ENCODE measurements at regions not wholly inside any gene's neighbourhood (a gene's known extent, or its start where the extent isn't known, plus 50 kb on each side); places are given as distances from the start of the nearest gene placed in this dataset.
"Not testable (repeated sequence)": the region's sequence is repeated elsewhere in the genome, so short reads cannot be mapped to it uniquely, and the experiment has no call there.

DNA sequence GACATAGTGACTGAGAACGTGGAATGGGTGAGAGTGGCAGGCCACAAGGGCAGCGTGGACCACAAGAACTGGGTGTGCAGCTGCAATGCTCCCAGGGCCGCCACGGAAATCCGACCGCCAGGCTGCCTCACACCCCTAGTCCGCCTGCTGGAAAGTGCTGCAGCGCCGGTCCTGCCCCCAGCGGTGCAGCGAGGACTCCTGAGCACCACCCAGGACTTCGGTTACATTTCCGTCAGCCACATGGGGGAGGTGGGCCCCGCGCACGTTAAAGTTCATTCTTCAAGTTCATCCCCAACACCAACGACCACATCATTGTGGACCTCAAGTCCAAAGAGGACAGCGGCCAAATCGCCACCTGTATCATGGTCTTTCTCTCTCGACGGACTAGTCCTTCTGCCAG, 126.1 kb upstream of the CARMIL1 start:
- TF ChIP-seq POU2F2 (IDR thresholded peaks at IDR 0.05; ENCODE audit: low read depth, low read length) = no peak
- TF ChIP-seq PAX5 (IDR thresholded peaks at IDR 0.05; ENCODE audit: insufficient read depth, low read length, severe bottlenecking) = no peak
- no peak for TF ChIP-seq TAF1 (IDR thresholded peaks at IDR 0.05; ENCODE audit: low read depth, low read length)
- TF ChIP-seq POLR2A (IDR thresholded peaks at IDR 0.05; ENCODE audit: low read depth, low read length) = no peak
- no peak for TF ChIP-seq POLR2AphosphoS5 (IDR thresholded peaks at IDR 0.05; ENCODE audit: low read depth, low read length)
- TF ChIP-seq SPI1 (IDR thresholded peaks at IDR 0.05; ENCODE audit: low read depth, low read length) = no peak
- FAIRE-seq (no peak), DNase-seq (ENCODE audit: insufficient read length, low spot score) (no peak)

DNA sequence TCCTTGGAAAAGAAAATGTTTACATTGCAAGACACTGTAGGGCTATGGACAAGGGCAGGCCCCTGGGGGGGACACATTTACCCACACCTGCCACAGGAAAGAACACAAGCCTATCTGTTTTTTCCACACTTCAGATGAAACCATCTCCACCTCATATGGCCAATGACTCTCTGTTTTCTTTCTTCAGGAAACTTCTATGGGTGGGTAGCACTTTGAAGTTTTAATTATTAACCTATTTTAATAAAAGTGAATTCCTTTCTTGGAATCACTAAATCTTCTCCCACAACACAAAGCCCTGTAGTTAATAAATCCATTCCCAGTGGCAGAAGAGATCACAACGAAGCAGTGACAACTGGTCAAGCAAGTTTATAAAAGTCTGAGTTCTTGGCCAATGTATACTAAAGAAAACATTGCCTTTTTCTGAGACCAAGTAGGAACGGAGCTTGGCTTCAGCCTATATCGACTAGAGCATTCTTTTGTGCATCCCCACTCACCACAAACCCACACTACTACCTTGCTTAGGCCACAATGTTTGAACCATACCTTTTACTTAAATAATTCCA, 125.1 kb upstream of the CARMIL1 start:
- DNase-seq (ENCODE audit: insufficient read length, low spot score) (no peak), FAIRE-seq (no peak)
- TF ChIP-seq PAX5 (IDR thresholded peaks at IDR 0.05; ENCODE audit: insufficient read depth, low read length, severe bottlenecking) (no peak), POLR2A (IDR thresholded peaks at IDR 0.05; ENCODE audit: low read depth, low read length) (no peak), POU2F2 (IDR thresholded peaks at IDR 0.05; ENCODE audit: low read depth, low read length) (no peak), POLR2AphosphoS5 (IDR thresholded peaks at IDR 0.05; ENCODE audit: low read depth, low read length) (no peak), TAF1 (IDR thresholded peaks at IDR 0.05; ENCODE audit: low read depth, low read length) (no peak), SPI1 (IDR thresholded peaks at IDR 0.05; ENCODE audit: low read depth, low read length) (no peak)

DNA sequence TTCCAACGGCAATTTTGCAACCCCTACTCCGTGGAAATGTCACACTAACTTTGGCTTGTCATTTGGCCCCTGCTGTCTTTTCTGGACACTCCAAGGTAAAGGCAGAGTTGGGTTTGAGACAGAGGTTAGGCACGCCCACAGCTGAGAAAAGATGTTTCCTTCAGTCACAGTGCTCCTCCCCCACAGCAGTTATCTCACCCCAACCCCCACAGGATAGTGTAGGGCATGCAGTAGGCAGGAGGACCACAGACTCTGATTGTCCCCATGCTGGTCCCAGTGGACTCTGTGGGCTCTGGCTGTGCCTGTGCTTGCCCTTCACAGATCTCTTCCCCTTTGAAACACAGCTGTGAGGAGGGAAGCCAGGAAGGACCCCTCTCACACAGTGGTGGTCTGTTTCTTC, 124.0 kb upstream of the CARMIL1 start:
- TF ChIP-seq POU2F2 (IDR thresholded peaks at IDR 0.05; ENCODE audit: low read depth, low read length) = no peak
- no peak for TF ChIP-seq POLR2A (IDR thresholded peaks at IDR 0.05; ENCODE audit: low read depth, low read length)
- TF ChIP-seq POLR2AphosphoS5 (IDR thresholded peaks at IDR 0.05; ENCODE audit: low read depth, low read length) = no peak
- no peak for TF ChIP-seq TAF1 (IDR thresholded peaks at IDR 0.05; ENCODE audit: low read depth, low read length)
- TF ChIP-seq PAX5 (IDR thresholded peaks at IDR 0.05; ENCODE audit: insufficient read depth, low read length, severe bottlenecking) = no peak
- TF ChIP-seq SPI1 (IDR thresholded peaks at IDR 0.05; ENCODE audit: low read depth, low read length) = no peak
- no peak for DNase-seq (ENCODE audit: insufficient read length, low spot score)

DNA sequence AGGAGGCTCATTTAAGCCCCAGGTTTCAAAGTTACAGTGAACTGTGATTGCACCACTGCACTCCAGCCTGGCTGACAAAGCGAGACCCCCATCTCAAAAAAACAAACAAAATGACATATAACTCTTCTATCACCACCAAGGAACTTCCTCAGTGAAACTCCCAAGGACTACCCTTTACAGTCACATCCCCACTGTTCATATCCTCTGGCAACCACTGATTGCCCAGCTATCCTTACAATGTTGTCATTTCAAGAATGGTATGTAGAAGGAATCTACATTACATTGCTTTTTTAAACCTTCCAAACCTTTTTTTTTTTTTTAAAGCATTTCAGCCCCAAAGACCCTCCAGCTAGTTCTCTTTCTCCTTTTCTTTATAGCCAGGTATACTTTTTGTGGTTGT, 123.1 kb upstream of the CARMIL1 start:
- DNase-seq (ENCODE audit: insufficient read length, low spot score) (no peak), FAIRE-seq (no peak)
- TF ChIP-seq PAX5 (IDR thresholded peaks at IDR 0.05; ENCODE audit: insufficient read depth, low read length, severe bottlenecking) (no peak), POLR2A (IDR thresholded peaks at IDR 0.05; ENCODE audit: low read depth, low read length) (no peak), TAF1 (IDR thresholded peaks at IDR 0.05; ENCODE audit: low read depth, low read length) (no peak), SPI1 (IDR thresholded peaks at IDR 0.05; ENCODE audit: low read depth, low read length) (no peak), POU2F2 (IDR thresholded peaks at IDR 0.05; ENCODE audit: low read depth, low read length) (no peak), POLR2AphosphoS5 (IDR thresholded peaks at IDR 0.05; ENCODE audit: low read depth, low read length) (no peak)

More for the DNA sequence above, 124.0 kb upstream of the CARMIL1 start:
- no peak for FAIRE-seq

DNA sequence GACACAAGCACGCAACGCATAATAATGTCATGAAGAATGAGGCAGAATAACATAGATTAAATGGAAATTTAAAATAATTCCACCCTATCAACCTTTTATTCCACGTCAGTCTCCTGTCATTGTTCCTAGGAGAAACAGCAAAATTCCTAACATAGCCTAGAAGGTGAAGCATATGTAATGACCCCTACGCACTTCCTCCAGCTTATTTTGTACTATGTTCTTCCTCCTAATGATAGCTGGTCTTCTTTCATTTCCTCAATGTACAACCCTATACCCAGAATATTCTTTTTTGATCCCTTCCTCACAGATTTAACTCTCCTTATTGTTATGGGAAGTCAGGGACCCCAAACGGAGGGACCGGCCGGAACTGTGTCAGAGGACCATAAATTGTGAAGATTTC, 122.0 kb upstream of the CARMIL1 start:
- FAIRE-seq (no peak), DNase-seq (ENCODE audit: insufficient read length, low spot score) (no peak)
- TF ChIP-seq POLR2A (IDR thresholded peaks at IDR 0.05; ENCODE audit: low read depth, low read length) = no peak
- no peak for TF ChIP-seq SPI1 (IDR thresholded peaks at IDR 0.05; ENCODE audit: low read depth, low read length)
- TF ChIP-seq PAX5 (IDR thresholded peaks at IDR 0.05; ENCODE audit: insufficient read depth, low read length, severe bottlenecking) = no peak
- TF ChIP-seq POU2F2 (IDR thresholded peaks at IDR 0.05; ENCODE audit: low read depth, low read length) = no peak
- no peak for TF ChIP-seq POLR2AphosphoS5 (IDR thresholded peaks at IDR 0.05; ENCODE audit: low read depth, low read length)
- no peak for TF ChIP-seq TAF1 (IDR thresholded peaks at IDR 0.05; ENCODE audit: low read depth, low read length)

DNA sequence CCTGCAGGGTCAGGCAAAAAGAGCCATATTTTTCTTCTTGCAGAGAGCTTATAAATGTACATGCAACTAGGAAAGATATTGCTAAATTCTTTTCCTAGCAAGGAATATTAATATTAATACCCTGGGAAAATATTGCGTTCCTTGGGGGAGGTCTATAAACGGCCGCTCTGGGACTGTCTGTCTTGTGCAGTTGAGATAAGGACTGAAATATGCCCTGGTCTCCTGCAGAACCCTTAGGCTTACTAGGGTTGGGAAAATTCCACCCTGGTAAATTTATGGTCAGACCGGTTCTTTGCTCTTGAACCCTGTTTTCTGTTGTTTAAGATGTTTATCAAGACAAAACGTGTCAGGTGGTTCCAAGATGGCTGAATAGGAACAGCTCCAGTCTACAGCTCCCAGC, 121.3 kb upstream of the CARMIL1 start:
- no peak for FAIRE-seq
- DNase-seq (ENCODE audit: insufficient read length, low spot score) = no peak
- TF ChIP-seq POLR2A (IDR thresholded peaks at IDR 0.05; ENCODE audit: low read depth, low read length) (no peak), PAX5 (IDR thresholded peaks at IDR 0.05; ENCODE audit: insufficient read depth, low read length, severe bottlenecking) (no peak), TAF1 (IDR thresholded peaks at IDR 0.05; ENCODE audit: low read depth, low read length) (no peak), POLR2AphosphoS5 (IDR thresholded peaks at IDR 0.05; ENCODE audit: low read depth, low read length) (no peak), SPI1 (IDR thresholded peaks at IDR 0.05; ENCODE audit: low read depth, low read length) (no peak)

DNA sequence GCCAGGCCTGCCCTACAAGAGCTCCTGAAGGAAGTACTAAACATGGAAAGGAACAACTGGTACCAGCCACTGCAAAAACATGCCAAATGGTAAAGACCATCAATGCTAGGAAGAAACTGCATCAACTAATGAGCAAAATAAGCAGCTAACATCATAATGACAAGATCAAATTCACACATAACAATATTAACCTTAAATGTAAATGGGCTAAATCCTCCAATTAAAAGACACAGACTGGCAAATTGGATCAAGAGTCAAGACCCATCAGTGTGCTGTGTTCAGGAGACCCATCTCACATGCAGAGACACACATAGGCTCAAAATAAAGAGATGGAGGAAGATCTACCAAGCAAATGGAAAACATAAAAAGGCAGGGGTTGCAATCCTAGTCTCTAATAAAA, 119.0 kb upstream of the CARMIL1 start:
- not testable (repeated sequence) for FAIRE-seq; DNase-seq (ENCODE audit: insufficient read length, low spot score)

DNA sequence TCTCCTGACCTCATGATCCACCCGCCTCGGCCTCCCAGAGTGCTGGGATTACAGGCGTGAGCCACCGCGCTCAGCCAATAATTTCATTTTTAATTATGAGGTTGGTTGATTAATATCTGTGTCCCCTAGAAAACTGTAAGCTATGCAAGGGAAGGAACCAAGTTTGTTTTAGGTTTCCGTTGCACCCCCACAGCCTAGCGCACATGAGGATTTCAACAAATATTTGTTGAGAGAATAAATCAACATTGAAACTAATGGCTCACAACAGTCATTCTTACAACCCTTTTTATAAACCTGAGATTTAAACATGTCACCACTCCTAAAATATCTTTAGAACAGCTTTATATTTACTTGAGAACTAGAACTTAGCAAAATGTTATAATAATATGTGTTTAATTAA, 114.0 kb upstream of the CARMIL1 start:
- no peak for TF ChIP-seq SPI1 (IDR thresholded peaks at IDR 0.05; ENCODE audit: low read depth, low read length)
- TF ChIP-seq POU2F2 (IDR thresholded peaks at IDR 0.05; ENCODE audit: low read depth, low read length) = no peak
- TF ChIP-seq TAF1 (IDR thresholded peaks at IDR 0.05; ENCODE audit: low read depth, low read length) = no peak
- no peak for TF ChIP-seq POLR2A (IDR thresholded peaks at IDR 0.05; ENCODE audit: low read depth, low read length)
- no peak for TF ChIP-seq POLR2AphosphoS5 (IDR thresholded peaks at IDR 0.05; ENCODE audit: low read depth, low read length)
- DNase-seq (ENCODE audit: insufficient read length, low spot score) (no peak), FAIRE-seq (no peak)

DNA sequence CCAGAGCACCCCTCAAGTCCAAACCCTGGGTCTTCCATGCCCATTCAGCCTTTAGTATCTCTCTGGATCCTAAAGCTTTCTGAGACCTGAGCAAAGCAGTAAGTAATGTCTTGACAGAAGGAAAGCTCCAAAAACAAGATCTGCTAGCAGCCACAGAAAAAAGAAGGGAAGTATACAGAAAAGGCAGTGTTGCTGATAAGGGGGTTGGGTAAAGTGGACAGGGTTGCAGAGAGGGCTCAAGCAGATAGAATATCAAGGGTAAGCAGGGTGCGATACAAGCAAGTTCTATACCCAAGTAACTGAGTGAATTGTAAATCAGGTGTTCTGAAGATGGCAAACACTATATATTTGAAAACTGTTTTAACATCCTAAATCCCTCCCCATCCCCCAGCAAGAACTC, 113.4 kb upstream of the CARMIL1 start:
- TF ChIP-seq POU2F2 (IDR thresholded peaks at IDR 0.05; ENCODE audit: low read depth, low read length) (no peak), TAF1 (IDR thresholded peaks at IDR 0.05; ENCODE audit: low read depth, low read length) (no peak), PAX5 (IDR thresholded peaks at IDR 0.05; ENCODE audit: insufficient read depth, low read length, severe bottlenecking) (no peak), POLR2A (IDR thresholded peaks at IDR 0.05; ENCODE audit: low read depth, low read length) (no peak), POLR2AphosphoS5 (IDR thresholded peaks at IDR 0.05; ENCODE audit: low read depth, low read length) (no peak), SPI1 (IDR thresholded peaks at IDR 0.05; ENCODE audit: low read depth, low read length) (no peak)
- no peak for FAIRE-seq
- DNase-seq (ENCODE audit: insufficient read length, low spot score) = no peak

DNA sequence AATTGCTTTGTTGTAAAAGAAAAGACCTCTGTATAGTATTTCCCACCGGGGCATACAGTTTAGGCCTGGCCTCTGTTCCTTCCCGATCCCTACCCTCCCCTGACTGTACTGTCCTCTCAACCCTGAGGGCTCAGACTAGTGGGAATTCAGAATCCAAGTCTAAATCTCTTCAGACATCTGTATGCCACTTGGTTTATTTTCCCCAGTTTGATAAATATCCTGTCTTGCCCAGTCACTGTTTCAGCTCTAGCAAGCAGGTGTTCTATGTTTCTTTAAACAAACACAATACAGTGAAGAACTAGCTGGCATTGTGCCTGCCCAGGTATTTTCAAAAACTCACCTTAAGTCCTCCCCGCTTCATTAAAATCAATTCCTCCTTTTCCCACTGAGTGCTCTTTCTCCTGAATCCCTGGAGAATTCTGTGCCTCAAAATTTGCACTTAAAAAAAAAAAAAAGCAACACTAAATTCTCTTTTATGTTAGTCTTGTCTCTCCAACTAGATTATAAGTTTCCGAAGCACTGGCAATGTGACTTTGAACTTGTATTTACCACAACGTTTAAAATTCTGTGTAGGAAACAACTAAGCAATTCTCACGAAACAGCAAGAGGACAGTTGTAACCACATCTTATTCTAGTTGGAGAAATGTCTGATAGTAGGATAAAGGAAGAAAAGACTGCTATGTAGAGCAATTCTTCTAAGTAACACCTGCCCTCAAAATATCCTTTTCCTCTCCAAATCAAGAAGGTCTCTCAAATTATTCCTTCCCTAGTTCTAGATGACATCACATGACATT, 112.0 kb upstream of the CARMIL1 start:
- TF ChIP-seq TAF1 (IDR thresholded peaks at IDR 0.05; ENCODE audit: low read depth, low read length) (no peak), PAX5 (IDR thresholded peaks at IDR 0.05; ENCODE audit: insufficient read depth, low read length, severe bottlenecking) (no peak), POLR2A (IDR thresholded peaks at IDR 0.05; ENCODE audit: low read depth, low read length) (no peak), POU2F2 (IDR thresholded peaks at IDR 0.05; ENCODE audit: low read depth, low read length) (no peak), POLR2AphosphoS5 (IDR thresholded peaks at IDR 0.05; ENCODE audit: low read depth, low read length) (no peak), SPI1 (IDR thresholded peaks at IDR 0.05; ENCODE audit: low read depth, low read length) (no peak)
- DNase-seq (ENCODE audit: insufficient read length, low spot score) (no peak), FAIRE-seq (no peak)
